ENCODE measurements at regions not wholly inside any gene's neighbourhood (a gene's known extent, or its start where the extent isn't known, plus 50 kb on each side); places are given as distances from the start of the nearest gene placed in this dataset.

DNA sequence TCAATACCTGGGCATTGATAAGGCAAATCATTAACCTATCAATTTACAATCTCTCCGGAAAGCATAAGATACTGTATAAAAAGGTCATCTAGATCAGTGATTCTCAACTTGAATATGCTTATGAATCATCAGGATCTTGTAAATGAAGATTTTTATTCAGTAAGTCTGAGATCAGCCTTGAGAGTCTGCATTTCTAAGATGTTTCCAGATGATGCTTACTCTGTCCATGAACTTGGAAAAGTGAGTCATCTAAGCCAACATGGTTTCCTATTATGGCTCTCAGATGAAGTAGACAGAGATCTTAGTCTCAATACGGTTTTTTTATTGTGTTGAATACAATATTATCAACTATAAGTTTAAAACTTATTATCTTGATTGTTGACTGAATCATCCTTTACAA is 226.4 kb upstream of the KIRREL3 start:
- no peak for DNase-seq (ENCODE audit: low read depth)

GRCh38 chr11:127226380-127226779 is 225.8 kb upstream of the KIRREL3 start:
- no peak for DNase-seq (ENCODE audit: low read depth)

- DNase-seq (ENCODE audit: low read depth), result no peak
Measured at GRCh38 chr11:127225619-127226018, 225.0 kb upstream of the KIRREL3 start.

DNA sequence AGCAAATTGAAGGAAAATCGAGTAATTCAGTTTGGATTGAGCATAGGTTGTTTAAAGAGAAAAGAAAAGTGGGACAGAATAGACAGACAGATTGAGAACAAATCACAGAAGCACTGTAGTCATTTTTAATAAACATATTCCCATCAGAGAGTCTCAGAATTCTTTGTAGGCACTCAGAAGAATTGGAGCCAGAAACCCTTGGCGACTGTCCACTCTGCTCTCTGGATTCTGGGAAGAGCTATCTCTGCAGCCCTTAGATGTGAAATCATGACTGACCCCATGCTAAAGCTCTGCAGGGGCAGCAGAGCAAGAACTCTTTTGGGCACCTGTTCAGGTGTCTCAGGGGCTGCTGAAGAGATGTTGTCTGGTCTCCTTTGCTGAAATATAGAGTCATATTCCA is 223.7 kb upstream of the KIRREL3 start:
- no peak for DNase-seq (ENCODE audit: low read depth)

DNA sequence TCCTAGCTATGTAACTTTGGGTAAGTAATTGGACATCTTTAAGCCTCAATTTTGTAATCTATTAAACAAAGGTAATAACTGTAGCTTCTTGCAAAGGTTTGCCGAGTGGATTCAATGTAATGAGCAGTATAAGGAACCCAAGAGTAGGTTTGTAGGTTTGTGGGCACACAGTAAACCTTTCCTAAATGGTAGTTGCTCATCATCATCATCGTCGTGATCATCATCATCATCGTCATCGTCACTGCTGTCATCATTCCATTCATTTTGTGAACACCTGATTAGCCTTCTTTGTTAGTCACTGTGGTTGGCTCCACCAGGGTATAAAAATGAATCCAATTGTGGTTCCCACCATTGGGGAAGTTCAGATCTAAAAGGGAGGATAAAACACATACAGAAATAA is 223.1 kb upstream of the KIRREL3 start:
- no peak for DNase-seq (ENCODE audit: low read depth)

GRCh38 chr11:127223026-127223425 is 222.5 kb upstream of the KIRREL3 start:
- no peak for DNase-seq (ENCODE audit: low read depth)

DNA sequence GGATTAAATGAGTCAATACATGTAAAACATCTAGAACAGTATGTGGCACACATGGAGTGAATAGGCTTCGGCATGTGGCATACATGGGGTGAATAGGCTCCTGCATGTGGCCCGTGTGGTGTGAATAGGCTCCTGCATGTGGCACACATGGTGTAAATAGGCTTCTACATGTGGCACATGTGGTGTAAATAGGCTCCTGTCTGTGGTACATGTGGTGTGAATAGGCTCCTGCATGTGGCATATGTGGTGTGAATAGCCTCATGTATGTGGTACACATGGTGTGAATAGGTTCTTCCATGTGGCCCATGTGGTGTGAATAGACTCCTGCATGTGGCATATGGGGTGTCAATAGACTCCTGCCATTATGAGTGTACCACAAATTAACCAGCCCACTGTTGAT is 219.1 kb upstream of the KIRREL3 start:
- no peak for DNase-seq (ENCODE audit: low read depth)

DNA sequence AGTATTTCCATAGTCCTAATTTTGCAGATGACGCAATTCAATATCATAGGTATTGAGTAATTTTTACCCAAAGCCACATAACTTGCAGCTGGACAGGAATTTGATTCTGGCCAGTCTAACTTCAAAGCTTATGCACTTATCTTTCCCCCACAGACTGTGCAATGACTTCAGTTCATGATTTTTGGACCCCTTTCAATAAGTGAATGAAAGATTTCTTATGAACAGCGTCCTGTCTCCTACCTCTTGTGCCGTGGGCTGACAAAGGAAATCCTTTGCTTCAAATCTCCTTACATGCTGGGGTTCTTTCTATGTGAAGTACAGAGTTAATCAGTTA is 217.7 kb upstream of the KIRREL3 start:
- DNase-seq (ENCODE audit: low read depth), result no peak

- DNase-seq (ENCODE audit: low read depth), result no peak
Measured at GRCh38 chr11:127217452-127218274, 217.1 kb upstream of the KIRREL3 start.

- no peak for DNase-seq (ENCODE audit: low read depth)
Measured at GRCh38 chr11:127205688-127206217, 205.2 kb upstream of the KIRREL3 start.

GRCh38 chr11:127203490-127203889 is 202.9 kb upstream of the KIRREL3 start:
- no peak for DNase-seq (ENCODE audit: low read depth)

- no peak for DNase-seq (ENCODE audit: low read depth)
Measured at GRCh38 chr11:127202105-127202504, 201.5 kb upstream of the KIRREL3 start.

DNA sequence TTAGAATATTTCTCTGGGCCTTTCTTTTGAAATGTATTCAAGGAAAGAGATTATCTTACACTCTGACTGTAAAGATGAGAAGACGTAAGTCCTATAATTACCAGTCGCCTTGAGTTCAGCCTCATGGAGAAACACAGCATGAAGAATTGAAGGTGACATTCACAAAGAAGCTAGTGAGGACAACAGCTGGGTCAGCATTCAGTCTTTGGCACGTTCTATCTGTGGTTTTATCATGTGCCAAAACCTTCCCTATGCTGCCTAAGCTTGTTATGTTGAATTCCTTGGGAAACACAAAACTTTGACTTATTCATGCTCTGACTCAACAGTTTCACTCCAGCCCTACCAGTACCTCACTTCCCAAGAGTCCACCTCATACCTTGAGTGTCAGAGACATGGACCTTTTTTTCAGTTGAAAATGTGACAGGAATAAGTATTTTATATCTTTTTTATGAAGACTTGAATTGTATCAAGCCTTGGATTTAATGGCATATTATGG is 198.8 kb upstream of the KIRREL3 start:
- no peak for DNase-seq (ENCODE audit: low read depth)

DNA sequence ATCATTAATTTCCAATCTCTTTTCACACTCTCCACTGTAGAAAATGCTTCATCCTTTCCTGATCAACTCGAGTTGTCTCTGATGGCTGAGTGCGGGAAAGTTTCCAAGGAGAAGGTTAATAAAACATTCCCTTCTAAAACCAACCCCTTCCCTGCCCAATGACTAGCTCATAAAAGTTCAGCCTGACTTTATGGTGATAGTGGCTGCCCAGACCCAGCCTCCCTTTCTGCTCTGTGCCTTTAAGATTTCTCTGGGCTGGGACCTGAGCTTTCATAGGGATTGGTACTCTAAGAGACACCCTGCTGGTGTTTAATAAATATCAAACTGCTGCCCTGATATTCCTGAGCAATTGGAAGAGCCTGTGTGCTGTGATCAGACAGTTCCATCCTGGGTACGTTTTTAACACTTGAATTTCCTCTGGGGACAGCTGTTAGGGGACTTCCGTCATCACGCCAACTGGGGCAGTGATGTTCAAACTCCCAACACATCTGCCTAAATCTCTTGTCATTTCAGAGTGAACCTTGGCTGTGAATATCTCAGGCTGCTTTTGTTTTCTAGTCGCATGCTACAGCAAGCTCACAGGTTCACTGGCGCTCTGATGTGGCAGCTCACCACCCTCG is 195.0 kb upstream of the KIRREL3 start:
- DNase-seq (ENCODE audit: low read depth), result no peak

DNA sequence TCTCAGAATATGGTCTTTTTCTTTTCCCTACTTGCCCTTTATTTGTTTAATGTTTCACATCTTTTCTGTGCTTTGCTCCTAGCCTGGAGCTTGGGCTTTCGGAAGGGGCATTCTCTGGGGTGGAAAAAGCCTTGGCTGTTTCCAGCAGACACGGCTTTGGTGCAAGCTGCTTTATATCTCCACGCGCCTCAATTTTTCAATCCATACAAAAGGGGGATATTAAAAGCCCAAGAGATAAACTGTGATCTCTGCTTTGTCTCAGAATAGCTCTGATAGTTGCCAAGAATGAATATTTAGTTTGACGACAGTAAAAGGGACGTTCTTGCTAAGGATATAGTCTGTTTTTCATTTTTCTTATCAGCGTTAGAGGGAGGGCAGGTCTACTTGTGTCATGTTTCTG is 194.0 kb upstream of the KIRREL3 start:
- no peak for DNase-seq (ENCODE audit: low read depth)

- DNase-seq (ENCODE audit: low read depth), result no peak
Measured at GRCh38 chr11:127193950-127194349, 193.4 kb upstream of the KIRREL3 start.

GRCh38 chr11:127191689-127192088 is 191.1 kb upstream of the KIRREL3 start:
- no peak for DNase-seq (ENCODE audit: low read depth)

DNA sequence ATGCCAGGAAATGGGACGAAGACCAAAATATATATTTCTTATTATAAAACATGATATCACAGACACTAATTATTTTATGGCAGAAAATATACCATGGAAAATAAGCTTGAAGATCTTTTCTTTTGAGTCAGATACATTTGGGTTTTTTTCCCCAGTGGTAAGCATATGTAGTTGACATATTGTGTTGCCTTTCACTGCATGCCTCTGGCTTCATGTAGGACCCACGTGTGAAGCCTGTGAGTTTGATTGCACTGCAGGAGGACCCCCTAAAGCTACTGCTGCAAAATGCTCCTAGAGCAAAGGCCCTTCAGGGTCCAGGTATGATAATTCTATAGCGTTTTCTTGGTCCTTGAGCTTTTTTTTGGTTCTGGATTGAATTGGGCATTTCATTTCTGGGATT is 190.7 kb upstream of the KIRREL3 start:
- DNase-seq (ENCODE audit: low read depth), result no peak

DNA sequence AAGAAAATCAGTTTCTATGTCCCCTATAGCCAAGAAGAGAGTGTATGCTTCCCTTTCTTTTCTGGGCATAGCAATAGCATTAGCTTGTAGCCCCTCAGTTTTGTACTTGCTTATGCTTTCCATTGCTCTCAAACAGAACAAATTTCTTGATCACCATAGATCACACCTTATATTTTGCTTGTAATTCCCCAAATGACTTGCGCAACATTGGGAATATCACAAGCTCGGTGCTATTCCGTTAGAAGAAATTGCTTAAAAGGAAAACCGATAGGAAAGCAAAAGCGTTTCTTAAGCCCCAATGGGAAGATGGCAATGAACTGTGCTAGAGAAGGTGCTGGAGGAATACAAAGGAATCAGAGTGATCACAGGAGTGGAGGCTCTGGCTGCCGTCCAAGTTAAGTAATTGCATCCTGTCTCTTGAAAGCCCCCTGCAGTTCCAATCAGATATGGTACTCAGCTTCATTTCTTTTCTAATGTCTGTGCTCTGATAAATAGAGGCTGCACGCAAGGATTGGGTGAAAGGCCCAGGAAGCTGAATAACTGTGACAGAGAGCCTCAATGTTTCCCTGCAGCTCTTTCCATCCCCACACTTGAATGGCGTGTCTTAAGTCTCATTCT is 182.1 kb upstream of the KIRREL3 start:
- DNase-seq (ENCODE audit: low read depth), result no peak

- no peak for DNase-seq (ENCODE audit: low read depth)
Measured at GRCh38 chr11:127157225-127157624, 156.7 kb upstream of the KIRREL3 start.

GRCh38 chr11:127149410-127149809 is 148.8 kb upstream of the KIRREL3 start:
- DNase-seq (ENCODE audit: low read depth), result no peak

GRCh38 chr11:127143251-127143650 is 142.7 kb upstream of the KIRREL3 start:
- DNase-seq (ENCODE audit: low read depth), result no peak

DNA sequence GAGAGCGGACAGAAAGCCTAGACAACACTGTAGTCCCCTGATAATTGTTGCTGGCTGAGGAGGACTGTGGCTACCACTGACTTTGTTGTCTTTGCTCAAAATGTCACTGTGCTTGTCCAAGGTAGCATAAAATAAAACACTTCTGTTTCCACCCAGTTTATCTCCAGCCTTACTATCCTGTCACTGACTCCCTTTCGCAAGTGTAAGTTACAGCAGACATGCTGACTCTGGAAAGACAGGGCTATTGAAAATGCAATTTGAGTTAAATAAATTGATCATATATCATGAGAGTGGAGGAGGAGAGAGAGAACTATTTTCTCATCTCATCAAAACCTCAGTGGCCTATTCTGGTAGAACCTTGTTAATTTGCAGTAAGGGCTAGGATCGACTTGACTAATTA is 138.0 kb upstream of the KIRREL3 start:
- no peak for DNase-seq (ENCODE audit: low read depth)

Measured in T-helper 22 cell (primary cell).